ENCODE measurements at regions not wholly inside any gene's neighbourhood (a gene's known extent, or its start where the extent isn't known, plus 50 kb on each side); places are given as distances from the start of the nearest gene placed in this dataset.

GRCh38 chr10:88101666-88102065, 238.2 kb downstream of the PTEN start:
- TF ChIP-seq CTCF (IDR thresholded peaks at IDR 0.05), result no peak
- no peak for TF ChIP-seq POLR2A (IDR thresholded peaks at IDR 0.05)
- no peak for TF ChIP-seq EP300 (IDR thresholded peaks at IDR 0.05)
- TF ChIP-seq POLR2AphosphoS5 (IDR thresholded peaks at IDR 0.05), result no peak
